Hematopoietic multipotent progenitor cell treated with erythropoietin and hydrocortisone succinate and interleukin-3 and kit ligand, for 17 days (in vitro differentiated cells): ENCODE measurements at regions not wholly inside any gene's neighbourhood (a gene's known extent, or its start where the extent isn't known, plus 50 kb on each side); places are given as distances from the start of the nearest gene placed in this dataset.
"Not testable (repeated sequence)": the region's sequence is repeated elsewhere in the genome, so short reads cannot be mapped to it uniquely, and the experiment has no call there.

Experiments used
- DNase-seq: peaks from one replicate; pipeline ENCODE4 v3.0.0-alpha.2; 2015; ENCODE audit warnings: low spot score

- no peak for DNase-seq
Observed at GRCh38 chr4:38334791-38335190, 329.2 kb upstream of the KLF3 start.

- DNase-seq = not testable (repeated sequence)
Observed at GRCh38 chr4:38338939-38339338, 325.1 kb upstream of the KLF3 start.

- no peak for DNase-seq
Observed at GRCh38 chr4:38343608-38344007, 320.4 kb upstream of the KLF3 start.

DNA sequence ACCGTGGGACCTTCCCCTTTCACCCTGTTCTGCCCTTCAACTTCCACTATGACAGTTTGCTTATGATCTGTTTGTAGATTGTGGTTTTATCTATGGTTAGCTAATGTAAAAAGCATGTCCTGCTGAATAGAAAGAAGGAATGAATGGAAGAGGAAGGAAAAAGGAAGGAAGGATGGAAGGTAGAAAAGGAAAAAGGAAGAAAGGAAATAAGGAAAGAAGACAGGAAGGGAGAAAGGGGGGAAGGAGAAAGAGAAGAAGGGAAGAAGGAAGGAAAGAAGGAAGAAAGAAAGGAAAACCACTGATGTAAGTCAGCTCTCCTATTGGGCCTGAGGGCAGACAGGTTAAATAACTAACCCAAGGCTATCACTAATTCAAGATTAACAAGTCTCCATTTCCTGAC is 319.1 kb upstream of the KLF3 start:
- DNase-seq = no peak

- no peak for DNase-seq
Observed at GRCh38 chr4:38347251-38347650, 316.7 kb upstream of the KLF3 start.

DNA sequence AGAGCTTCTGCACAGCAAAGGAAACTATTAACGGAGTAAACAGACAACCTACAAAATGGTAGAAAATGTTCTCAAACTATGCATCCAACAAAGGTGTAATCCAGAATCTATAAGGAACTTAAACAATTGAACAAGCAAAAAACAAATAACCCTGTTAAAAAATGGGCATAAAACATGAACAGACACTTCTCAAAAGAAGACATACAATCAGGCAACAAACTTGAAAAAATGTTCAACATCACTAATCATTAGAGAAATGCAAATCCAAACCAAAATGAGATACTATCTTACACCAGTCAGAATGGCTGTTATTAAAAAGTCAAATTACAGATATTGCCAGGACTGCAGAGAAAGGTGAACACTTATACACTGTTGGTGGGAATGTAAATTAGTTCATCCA is 309.6 kb upstream of the KLF3 start:
- no peak for DNase-seq

DNA sequence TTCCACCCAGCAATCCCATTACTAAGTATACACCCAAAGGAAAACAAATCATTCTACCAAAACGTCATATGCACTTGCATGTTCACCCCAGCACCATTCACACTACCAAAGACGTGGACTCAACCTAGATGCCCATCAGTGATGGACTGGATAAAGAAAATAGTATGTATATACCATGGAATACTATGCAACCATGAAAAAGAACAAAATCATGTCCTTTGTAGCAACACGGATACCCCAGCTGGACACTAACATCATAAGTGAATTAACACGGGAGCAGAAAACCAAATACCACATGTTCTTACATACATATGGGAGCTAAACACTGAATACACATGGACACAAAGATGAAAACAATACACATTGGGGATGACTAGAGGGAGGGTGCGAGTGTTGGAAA is 309.1 kb upstream of the KLF3 start:
- DNase-seq = no peak

DNA sequence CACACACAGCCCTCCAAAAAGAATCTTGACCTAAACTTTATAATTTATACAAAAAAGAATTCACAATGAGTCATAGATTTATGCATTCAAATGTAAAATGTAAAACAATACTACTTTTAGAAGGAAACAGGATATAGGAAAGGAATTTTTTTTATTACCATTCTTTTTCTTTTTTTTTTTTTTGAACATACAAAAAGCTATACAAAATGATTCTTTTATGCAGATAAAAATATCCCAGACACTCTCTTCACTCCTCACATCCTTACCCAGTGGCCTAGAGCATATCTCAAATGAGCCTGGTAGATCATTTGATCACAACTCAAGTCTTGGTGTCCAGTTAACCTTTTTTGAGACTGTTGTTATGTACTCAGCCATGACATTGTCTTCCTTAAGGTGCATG is 307.3 kb upstream of the KLF3 start:
- DNase-seq = no peak

DNA sequence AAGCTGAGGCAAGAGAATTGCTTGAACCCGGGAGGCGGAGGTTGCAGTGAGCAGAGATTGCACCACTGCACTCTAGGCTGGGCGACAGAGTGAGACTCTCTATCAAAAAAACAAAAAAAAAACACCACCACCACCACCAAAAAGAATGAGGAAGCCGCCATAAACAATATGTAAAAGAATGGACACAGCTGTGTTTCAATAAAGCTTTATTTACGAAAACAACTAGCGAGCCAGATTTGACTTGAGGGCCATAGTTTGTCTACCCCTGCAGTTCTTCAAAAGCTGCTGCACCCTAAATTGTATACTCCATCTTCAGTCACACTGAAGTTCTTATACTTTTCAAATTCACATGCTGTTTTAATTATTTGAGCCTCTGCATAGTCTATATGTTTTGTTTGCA is 306.5 kb upstream of the KLF3 start:
- DNase-seq = no peak

DNA sequence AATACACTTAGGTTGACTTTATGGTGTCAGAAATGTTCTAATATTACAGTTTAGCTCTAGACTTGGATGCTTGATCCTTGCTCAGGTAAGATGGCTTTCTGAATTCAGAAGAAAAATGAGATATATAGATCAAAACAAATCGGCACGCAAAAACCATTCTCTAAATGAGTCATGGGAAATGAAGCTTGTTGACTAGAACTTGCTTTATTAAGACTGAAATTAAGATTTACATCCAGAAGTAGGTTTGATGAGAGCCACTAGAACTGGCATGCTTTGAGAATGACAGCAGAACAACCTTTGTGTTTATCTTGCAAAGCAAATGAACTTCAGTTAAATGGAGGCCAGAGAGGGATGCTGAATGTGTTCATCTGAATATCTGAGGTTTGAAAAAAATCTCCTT is 304.9 kb upstream of the KLF3 start:
- DNase-seq = no peak

DNA sequence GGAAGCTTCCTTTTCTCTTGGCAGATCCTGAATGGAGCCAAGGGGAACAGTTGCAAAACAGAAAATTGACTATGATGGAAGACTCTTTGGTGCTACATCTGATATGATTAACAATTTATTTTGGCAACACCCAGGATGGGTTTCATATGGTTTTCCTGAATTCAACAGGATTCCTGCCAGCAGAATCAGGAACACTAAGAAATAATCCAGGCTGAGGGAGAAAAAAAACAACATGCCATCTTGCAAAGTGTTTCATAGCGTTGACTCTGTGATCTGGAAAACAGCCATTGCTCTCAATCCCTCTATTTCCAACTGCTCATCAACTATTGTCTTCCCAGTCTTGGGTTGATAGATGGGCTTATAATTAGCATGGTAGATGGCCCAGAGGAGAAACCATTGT is 303.8 kb upstream of the KLF3 start:
- no peak for DNase-seq

DNA sequence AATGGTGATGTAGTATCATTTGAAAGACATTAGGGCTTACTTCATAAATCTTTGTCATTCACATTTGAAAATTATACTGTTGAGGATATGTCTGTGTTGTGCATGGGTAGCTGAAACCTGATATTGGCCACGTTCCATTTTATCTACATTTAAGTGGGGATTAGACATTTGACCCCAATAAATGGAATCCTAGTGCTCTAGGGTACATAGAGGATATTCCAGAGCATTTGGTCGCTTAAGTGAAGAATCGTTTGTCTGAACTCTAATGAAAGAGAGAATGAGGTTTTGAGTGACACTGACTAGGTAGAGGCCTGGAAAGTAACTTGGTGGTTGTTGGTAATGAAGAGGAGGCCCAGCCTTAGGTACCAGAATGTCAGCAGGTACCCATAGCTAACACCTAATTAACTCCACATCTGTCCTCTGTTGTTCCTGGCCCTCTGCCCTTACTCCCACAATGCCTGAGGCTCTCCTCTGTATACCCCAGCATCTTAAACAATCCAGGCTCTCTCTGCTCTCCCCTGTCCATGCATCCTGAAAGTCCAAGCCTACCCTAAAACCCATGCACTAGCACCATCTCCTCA is 299.5 kb upstream of the KLF3 start:
- DNase-seq = no peak

DNA sequence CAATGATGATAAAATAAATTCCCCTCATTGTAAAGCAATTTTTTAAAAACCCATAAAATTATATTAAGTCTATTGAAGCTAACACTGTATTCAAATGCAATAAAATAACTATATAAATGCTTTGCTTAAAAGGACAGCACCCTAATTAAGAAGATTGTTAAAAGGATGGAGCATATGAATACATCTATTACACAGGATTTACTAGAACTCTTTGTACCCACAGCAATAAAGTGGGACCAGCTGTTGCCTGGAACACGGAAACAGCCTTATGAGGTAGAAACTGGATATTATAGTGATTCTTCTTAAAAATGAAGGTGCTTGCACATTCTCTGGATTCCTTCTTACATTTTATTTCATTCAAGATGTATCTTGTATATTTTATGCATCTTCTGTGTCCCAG is 298.7 kb upstream of the KLF3 start:
- no peak for DNase-seq

DNA sequence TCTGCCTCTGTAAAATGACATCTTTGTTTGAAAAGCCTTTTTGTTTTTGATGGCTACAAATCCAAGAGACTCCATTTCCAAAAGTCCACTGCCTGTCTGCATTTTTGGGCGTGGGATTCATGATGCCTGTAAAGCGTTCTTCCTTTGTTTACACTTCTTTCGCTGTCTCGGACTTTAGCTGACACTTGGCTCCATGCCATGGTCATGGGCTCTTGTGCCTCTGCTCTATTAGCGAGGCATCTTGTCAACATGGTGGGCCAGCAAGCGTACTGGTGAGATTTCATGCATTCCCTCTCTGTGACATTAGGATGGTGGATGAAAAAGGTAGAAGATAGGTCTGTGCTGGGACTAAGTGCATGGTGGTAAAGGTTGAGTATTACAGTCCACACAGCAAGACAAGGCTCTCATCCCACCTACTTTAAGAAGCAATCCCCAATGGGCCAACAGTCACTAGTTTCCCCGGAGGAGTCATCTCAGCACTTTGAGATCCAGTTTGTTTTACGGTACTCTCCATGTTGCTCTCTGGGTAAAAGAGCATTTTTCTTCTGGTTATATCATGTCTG is 298.2 kb upstream of the KLF3 start:
- DNase-seq = no peak

GRCh38 chr4:38366456-38366855 is 297.5 kb upstream of the KLF3 start:
- DNase-seq = peak; percentile 27

- DNase-seq = peak; percentile 12
Observed at GRCh38 chr4:38366997-38367396, 297.0 kb upstream of the KLF3 start.

DNA sequence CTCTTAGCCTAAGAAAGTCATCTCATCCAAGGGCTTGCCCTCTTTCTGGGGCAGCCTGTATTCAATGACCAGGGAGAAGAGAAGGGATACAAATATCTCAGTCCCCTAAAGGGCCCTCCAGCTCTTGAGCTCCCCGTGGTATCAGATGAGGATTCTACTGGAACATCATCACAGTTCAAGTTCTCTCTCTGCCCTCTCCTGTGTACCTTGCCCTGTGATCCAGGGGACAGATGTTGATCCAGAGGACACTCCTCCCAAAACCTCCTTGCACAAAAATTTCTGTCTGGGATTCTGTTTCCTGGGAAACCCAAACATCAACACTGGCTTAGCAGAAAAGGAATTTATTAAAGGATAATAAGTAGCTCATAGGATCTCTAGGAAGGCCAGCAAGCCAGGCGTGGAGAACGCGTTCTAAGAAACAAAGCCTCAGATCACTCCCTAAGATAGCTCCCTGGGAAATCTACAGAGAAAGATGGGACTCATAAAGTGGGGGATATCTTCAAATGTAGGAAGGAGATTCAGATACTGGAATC is 296.3 kb upstream of the KLF3 start:
- DNase-seq = no peak

GRCh38 chr4:38368613-38369012 is 295.4 kb upstream of the KLF3 start:
- no peak for DNase-seq

- DNase-seq = no peak
Observed at GRCh38 chr4:38371391-38371851, 292.6 kb upstream of the KLF3 start.

DNA sequence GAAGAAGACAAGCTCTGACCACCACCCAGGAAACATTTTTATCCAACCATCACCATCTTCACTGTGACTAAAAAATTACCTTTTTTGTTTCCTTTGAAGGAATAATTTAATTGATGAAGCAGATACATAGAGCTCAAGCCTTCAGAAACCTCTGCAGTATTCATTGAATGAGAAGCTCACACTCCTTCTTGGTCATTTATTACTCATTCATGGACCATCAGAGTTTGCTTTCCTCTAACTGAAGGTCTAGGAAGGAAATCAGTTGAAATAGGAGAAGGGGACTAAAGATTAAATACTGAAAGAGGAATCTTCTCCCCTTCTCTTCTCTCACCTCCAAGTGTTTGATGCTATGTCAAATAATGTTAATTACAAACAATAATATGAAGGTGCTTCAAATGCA is 290.6 kb upstream of the KLF3 start:
- no peak for DNase-seq

DNA sequence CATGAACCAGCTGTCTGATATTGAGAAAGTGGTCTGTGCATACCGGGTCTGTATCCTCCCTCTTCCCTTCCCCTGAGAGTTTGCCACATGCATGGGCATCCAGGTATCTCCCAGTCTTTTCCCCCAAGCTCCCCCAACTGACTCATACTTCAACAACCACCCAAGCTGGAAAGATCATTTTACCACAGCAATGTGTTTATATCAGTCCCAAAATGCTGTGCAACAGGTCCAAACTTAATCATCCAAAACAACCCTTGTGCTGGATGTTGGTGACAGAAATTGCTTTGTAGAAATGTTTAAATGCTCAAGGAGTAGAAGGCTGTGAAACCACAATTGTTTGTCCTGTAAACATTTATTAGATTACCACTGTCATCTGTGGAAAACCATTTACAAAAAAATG is 286.8 kb upstream of the KLF3 start:
- no peak for DNase-seq

- no peak for DNase-seq
Observed at GRCh38 chr4:38378478-38378877, 285.5 kb upstream of the KLF3 start.

GRCh38 chr4:38381788-38382187 is 282.2 kb upstream of the KLF3 start:
- DNase-seq = no peak

GRCh38 chr4:38382520-38382919 is 281.5 kb upstream of the KLF3 start:
- DNase-seq = peak; percentile 33
